Transverse colon (tissue), 4 donors: ENCODE measurements at regions not wholly inside any gene's neighbourhood (a gene's known extent, or its start where the extent isn't known, plus 50 kb on each side); places are given as distances from the start of the nearest gene placed in this dataset.
"Not testable (repeated sequence)": the region's sequence is repeated elsewhere in the genome, so short reads cannot be mapped to it uniquely, and the experiment has no call there.

Source experiments
- DNase-seq: peaks from one replicate; pipeline ENCODE4 v3.0.0-alpha.2; 2019
- H3K27ac ChIP-seq, 4 donors: fragments of 200-600 bp; sonication (generic); 2 replicates each; pipeline ENCODE4 v1.5.1; 2016 to 2018; ENCODE audit warnings: inconsistent platforms in 4 of 4
- H3K27me3 ChIP-seq: fragments of 200-600 bp; sonication (generic); 2 replicates; pipeline ENCODE4 v1.5.1; 2017; ENCODE audit warnings: inconsistent platforms
- H3K36me3 ChIP-seq, 4 donors: fragments of 200-600 bp; sonication (generic); 2 replicates each; pipeline ENCODE4 v1.5.1; 2017 to 2019; ENCODE audit warnings: inconsistent platforms in 4 of 4
- H3K4me1 ChIP-seq, 4 donors: fragments of 200-600 bp; sonication (generic); 2 replicates each; pipeline ENCODE4 v1.5.1; 2017 to 2020; ENCODE audit warnings: inconsistent platforms in 4 of 4
- H3K4me3 ChIP-seq, 4 donors: fragments of 200-600 bp; sonication (generic); 1 replicate in 1 of 4; 2 replicates in 3 of 4; pipeline versions ENCODE4 v1.5.1 to v1.6.1; 2017 to 2019; ENCODE audit warnings: inconsistent platforms in 4 of 4
- H3K9me3 ChIP-seq, 2 donors: fragments of 200-600 bp; sonication (generic); 2 replicates each; pipeline ENCODE4 v1.5.1; 2017 to 2019; ENCODE audit warnings: inconsistent platforms in 2 of 2
- EP300 ChIP-seq: sonication (generic); formaldehyde crosslinking; IDR thresholded peaks from one replicate; pipeline ENCODE4 v1.6.1; 2017; ENCODE audit warnings: antibody characterized with exemption, low read depth
- POLR2A ChIP-seq: fragments of 450-650 bp; IDR thresholded peaks from one replicate; pipeline ENCODE4 v1.6.1; 2016; ENCODE audit warnings: antibody characterized with exemption, mild to moderate bottlenecking, moderate library complexity
- POLR2AphosphoS5 ChIP-seq, 3 donors: sonication (generic); formaldehyde crosslinking; IDR thresholded peaks; one replicate each; pipeline ENCODE4 v1.6.1; 2016; ENCODE audit warnings: antibody characterized with exemption in 3 of 3
- WGBS, 2 donors: methylation state at CpG; one replicate each; pipeline ENCODE4 v1.1.5; 2018; ENCODE audit warnings: low coverage in 1 of 2; 5-methylcytosine and 5-hydroxymethylcytosine counted together
- in situ Hi-C, 4 donors: fragments of 200-750 bp; cut with MboI; loops; one replicate each; pipeline versions ENCODE4 v1.15.0 to v1.15.1; 2017; ENCODE audit warnings: low sequenced_read_pairs in 3 of 4, low pct_ligation_motif_present in 1 of 4, low pct_unique_long_range_greater_than_20kb in 1 of 4
- intact Hi-C: fragments of 100-400 bp; cut with DNase I; formaldehyde crosslinking; loops from one replicate; pipeline ENCODE4 v1.15.1; 2023; ENCODE audit warnings: low total_unique reads
- TF ChIP-seq, protein P1 (sequence below), 5 experiments: fragments of 200-600 bp in 3 of 5; fragments of 450-650 bp in 2 of 5; sonication (generic) in 3 of 5; IDR thresholded peaks; 1 replicate in 2 of 5; 2 replicates in 3 of 5; pipeline ENCODE4 v1.5.1; 2016 to 2017; ENCODE audit warnings: antibody characterized with exemption in 5 of 5, inconsistent platforms in 3 of 5, mild to moderate bottlenecking in 2 of 5, moderate library complexity in 1 of 5

DNA sequence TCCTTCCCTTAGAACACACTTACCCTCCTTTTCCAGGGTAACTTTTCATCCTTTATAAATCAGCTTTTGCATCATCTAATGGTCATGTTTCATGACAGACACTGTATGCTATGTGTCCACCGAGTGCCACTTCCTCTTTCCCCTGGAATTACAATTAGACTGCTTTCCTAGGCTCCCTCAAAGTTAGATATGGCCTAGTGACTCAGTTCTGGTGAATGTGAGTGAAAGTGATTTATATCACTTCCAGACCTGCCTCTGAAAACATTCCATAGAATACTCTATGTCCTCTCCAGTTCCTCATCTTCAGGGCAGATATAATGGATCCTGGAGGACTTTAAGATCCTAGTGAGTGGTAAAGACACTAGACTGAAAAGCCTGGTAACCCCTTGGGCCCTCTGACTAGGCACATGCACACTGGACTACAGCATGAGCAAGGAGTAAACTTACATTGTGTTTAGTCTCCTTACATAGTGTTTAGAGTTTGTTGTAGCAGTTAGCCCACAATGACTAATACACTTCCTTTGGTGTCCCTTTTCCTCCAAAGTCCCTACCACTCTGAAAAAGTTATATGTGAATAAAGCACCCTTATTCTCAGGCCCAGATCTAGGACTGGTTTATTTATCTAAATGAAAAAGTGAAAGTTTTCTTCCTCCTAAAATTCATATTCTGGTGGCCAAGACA is 59.3 kb downstream of the GPR88 start:
- DNase-seq, result no peak
- no peaks in the 10 kb centered on the region for H3K9me3 ChIP-seq
- intact Hi-C loops (no loop called here), in situ Hi-C loops (no loop called here)
- H3K4me3 ChIP-seq, result no peak overlapping the region
- 33 to 42% methylated on average over 1 of the region's 1 CpG for WGBS, 2 donors
- TF ChIP-seq POLR2AphosphoS5 (IDR thresholded peaks at IDR 0.05) (no peak), EP300 (no peak), POLR2A (no peak)
- TF ChIP-seq, protein P1, sequence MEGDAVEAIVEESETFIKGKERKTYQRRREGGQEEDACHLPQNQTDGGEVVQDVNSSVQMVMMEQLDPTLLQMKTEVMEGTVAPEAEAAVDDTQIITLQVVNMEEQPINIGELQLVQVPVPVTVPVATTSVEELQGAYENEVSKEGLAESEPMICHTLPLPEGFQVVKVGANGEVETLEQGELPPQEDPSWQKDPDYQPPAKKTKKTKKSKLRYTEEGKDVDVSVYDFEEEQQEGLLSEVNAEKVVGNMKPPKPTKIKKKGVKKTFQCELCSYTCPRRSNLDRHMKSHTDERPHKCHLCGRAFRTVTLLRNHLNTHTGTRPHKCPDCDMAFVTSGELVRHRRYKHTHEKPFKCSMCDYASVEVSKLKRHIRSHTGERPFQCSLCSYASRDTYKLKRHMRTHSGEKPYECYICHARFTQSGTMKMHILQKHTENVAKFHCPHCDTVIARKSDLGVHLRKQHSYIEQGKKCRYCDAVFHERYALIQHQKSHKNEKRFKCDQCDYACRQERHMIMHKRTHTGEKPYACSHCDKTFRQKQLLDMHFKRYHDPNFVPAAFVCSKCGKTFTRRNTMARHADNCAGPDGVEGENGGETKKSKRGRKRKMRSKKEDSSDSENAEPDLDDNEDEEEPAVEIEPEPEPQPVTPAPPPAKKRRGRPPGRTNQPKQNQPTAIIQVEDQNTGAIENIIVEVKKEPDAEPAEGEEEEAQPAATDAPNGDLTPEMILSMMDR (IDR thresholded peaks at IDR 0.05), result no peak
- no peaks in the 10 kb centered on the region for H3K4me1 ChIP-seq
- H3K36me3 ChIP-seq, result no peaks in the 10 kb centered on the region
- H3K27me3 ChIP-seq, result no peaks in the 10 kb centered on the region
- H3K27ac ChIP-seq, result no peak overlapping the region

DNA sequence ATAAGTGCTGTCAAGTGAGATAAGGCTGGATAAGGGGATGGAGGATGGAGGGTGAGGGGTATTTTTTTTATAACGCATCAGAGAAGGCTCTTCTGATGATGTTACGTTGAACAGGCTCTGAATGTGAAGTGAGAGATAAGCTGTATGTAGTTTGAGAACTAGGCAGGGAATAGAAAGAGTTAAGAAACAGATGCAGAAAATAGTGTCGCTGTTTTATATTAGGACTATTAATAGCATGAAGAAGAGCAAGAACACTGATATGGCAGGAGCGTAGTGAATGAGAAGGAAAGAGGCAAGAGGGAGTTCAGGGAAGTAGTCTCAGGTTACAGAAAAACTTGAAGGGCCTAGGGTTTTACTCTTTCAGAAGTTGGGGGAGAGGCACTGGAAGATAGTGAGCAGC is 59.8 kb downstream of the GPR88 start:
- in situ Hi-C loops, result no loop called here
- Histone ChIP-seq H3K4me1 (no peaks in the 10 kb centered on the region), H3K27ac (no peak overlapping the region), H3K9me3 (no peaks in the 10 kb centered on the region), H3K4me3 (no peak overlapping the region), H3K27me3 (no peaks in the 10 kb centered on the region), H3K36me3 (no peaks in the 10 kb centered on the region)
- DNase-seq, result no peak
- WGBS, 2 donors, result 65 to 67% methylated on average over 4 of the region's 4 CpGs
- intact Hi-C loops, result no loop called here
- no peak for TF ChIP-seq EP300
- no peak for TF ChIP-seq POLR2A
- TF ChIP-seq POLR2AphosphoS5 (IDR thresholded peaks at IDR 0.05), result no peak
- TF ChIP-seq, protein P1 (IDR thresholded peaks at IDR 0.05), result no peak

DNA sequence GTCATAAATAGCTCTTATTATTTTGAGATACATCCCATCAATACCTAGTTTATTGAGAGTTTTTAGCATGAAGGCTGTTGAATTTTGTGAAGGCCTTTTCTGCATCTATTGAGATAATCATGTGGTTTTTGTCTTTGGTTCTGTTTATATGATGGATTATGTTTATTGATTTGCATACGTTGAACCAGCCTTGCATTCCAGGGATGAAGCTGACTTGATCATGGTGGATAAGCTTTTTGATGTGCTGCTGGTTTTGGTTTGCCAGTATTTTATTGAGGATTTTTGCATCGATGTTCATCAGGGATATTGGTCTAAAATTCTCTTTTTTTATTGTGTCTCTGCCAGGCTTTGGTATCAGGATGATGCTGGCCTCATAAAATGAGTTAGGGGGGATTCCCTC is 62.4 kb downstream of the GPR88 start:
- H3K36me3 ChIP-seq, H3K4me1 ChIP-seq, DNase-seq, H3K27me3 ChIP-seq, H3K27ac ChIP-seq, H3K9me3 ChIP-seq, intact Hi-C loops, H3K4me3 ChIP-seq: not testable (repeated sequence)
- 82 to 83% methylated on average over 2 of the region's 2 CpGs for WGBS, 2 donors
- in situ Hi-C loops, result loop anchor here in 2 of 4 donors (25.0 kb wide), 1 partner anchor 262 kb away; no protein-coding TSS in a partner anchor

DNA sequence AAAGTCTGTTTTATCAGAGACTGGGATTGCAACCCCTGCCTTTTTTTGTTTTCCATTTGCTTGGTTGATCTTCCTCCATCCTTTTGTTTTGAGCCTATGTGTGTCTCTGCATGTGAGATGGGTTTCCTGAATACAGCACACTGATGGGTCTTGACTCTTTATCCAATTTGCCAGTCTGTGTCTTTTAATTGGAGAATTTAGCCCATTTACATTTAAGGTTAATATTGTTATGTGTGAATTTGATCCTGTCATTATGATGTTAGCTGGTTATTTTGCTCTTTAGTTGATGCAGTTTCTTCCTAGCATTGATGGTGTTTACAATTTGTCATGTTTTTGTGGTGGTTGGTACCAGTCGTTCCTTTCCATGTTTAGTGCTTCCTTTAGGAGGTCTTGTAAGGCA is 64.1 kb downstream of the GPR88 start:
- H3K27ac ChIP-seq, H3K4me3 ChIP-seq, H3K9me3 ChIP-seq, intact Hi-C loops, H3K36me3 ChIP-seq, DNase-seq, H3K27me3 ChIP-seq, H3K4me1 ChIP-seq: not testable (repeated sequence)
- in situ Hi-C loops, result loop anchor here in 2 of 4 donors (25.0 kb wide), 1 partner anchor 260 kb away; no protein-coding TSS in a partner anchor
- WGBS, 2 donors, result 77 to 80% methylated on average over 1 of the region's 1 CpG

DNA sequence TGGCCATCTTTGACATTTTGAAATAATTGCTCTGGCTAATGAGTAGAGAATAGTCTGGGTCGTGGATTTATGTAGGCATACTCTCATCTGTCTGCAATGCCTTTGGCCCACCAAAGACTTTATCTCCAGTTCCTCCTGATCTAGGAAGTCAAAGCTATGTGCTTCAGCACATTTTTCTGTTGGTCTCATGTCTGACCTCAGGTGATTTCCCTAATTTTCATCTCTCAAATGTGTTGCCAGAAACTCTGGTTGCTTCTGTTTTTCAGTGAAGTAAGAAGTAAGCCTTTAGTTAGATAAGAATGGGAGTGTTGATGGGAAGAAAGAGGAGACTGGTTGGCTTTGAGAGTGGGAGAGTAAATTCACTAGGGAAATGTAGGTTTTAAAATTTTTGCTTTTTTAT is 66.4 kb downstream of the GPR88 start:
- Histone ChIP-seq H3K36me3 (no peaks in the 10 kb centered on the region), H3K4me3 (no peak overlapping the region), H3K27ac (no peak overlapping the region), H3K4me1 (no peaks in the 10 kb centered on the region), H3K9me3 (no peaks in the 10 kb centered on the region), H3K27me3 (no peaks in the 10 kb centered on the region)
- TF ChIP-seq POLR2A (no peak), POLR2AphosphoS5 (IDR thresholded peaks at IDR 0.05) (no peak), EP300 (no peak)
- TF ChIP-seq, protein P1 (IDR thresholded peaks at IDR 0.05), result no peak
- DNase-seq, result no peak
- intact Hi-C loops, result no loop called here
- 65% methylated on average over 1 of the region's 1 CpG; no CpG with 5 or more reads in 1 of the 2 donors for WGBS, 2 donors
- in situ Hi-C loops, result loop anchor here in 2 of 4 donors (25.0 kb wide), 1 partner anchor 258 kb away; no protein-coding TSS in a partner anchor
